G401 (cell line): ENCODE measurements at regions not wholly inside any gene's neighbourhood (a gene's known extent, or its start where the extent isn't known, plus 50 kb on each side); places are given as distances from the start of the nearest gene placed in this dataset.

ENCODE experiments used
- DNase-seq: peaks from one replicate; pipeline ENCODE4 v3.0.0-alpha.2; 2015; ENCODE audit warnings: low spot score
- in situ Hi-C: cut with HindIII; loops from 2 replicates; pipeline ENCODE4 v1.10.0; 2016; ENCODE audit warnings: low sequenced_read_pairs, mixed read lengths

DNA sequence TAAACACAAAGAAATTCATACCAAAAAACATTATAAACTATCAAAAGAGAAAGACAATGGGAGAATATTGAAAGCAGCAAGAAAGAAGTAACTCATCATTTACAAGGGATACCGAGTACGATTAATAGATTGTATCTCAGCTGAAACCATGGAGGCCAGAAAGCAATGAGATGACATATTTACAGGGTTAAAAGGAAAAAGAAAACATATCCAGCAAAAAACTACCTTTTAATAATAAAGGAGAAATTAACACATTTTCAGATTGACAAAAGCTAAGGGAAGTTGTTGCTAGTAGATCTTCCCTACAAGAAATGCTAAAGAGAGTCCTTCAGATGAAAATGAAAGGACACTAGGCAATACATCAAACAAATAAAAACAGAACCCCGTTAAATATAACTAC, 364.8 kb upstream of the TNC start:
- no peak for DNase-seq
- in situ Hi-C loops = no loop called here

DNA sequence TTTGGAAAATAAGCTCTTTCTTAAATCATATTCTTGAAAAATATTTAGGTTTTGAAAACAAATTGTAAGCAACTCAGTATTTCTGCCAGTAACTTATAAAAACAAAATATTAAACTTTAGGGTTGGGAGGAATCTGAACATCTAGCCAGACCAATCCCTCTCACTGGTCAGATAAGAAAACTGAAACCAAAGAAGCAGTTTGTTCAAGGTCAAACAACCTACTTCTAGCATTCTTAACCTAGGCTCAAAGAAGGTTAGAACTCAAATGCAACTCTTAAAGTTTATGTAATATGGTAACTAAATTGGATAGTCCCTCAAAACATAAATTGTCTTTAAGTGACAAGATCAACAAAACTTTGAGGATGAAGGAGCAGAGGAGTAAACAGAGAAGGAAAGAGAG, 374.9 kb upstream of the TNC start:
- no peak for DNase-seq
- in situ Hi-C loops = no loop called here

DNA sequence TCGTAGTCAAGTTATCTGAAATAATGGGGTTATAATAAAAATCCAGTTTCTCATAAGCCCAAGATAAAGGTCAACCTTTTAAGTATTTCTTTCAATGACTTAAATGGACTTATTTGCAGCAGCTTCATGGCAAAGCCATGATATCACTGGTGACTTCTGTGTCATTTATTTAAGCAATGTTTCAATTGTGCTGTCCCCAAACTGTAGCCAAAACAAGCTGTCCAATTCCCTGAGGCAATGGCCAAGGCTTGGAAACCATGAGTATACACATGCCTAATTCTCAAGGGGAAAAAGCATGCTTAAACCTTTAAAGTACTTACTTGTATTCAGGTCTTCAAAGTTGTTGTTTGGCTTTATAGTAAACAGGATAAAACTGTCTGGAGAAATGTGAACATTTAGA, 376.4 kb upstream of the TNC start:
- no peak for DNase-seq
- in situ Hi-C loops = no loop called here

DNA sequence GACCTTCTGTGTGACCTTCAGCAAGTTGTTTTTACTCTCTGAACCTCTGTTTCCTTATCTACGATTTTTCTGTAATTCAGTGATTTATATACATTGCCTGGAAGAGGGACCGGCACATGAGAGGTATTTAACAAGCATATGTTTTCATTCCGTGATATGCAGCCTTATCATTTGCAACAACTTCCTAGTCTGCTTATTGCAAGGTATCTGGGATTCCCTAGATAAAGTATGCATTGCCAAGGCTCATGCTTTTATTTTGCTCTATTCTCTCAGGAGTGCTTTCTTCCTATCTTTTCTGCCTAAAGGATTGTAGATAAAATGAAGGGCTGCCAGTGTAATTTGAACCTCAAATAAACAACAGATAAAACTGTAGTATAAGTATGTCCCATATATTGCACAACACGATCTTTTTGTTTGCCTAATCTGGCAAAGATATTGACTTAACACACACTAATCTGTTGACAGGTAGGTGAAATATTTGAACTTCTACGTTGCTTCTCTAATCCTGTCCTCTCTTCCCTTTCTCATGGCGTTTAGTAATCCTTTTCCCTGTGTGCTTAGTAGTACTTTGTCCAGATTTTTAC, 377.2 kb upstream of the TNC start:
- in situ Hi-C loops = no loop called here
- no peak for DNase-seq

DNA sequence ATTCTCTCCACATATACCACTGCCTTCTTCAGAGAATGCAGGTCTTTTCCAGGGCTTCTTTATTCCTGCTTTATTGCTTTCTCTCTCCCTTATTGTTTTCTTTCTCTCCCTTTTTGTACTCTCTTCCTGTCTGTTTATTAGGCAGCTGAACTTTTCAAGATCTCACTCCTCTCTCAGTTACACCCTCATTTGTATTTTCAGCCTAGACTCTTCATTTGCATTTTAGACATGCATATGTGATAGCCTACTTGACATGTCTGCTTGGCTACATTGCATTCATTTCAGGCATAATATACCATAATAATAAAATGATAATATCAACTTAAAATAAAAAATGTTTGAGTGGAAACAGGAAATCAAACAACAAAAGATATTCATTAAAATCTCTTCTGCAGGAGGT, 377.9 kb upstream of the TNC start:
- in situ Hi-C loops = no loop called here
- DNase-seq = no peak

DNA sequence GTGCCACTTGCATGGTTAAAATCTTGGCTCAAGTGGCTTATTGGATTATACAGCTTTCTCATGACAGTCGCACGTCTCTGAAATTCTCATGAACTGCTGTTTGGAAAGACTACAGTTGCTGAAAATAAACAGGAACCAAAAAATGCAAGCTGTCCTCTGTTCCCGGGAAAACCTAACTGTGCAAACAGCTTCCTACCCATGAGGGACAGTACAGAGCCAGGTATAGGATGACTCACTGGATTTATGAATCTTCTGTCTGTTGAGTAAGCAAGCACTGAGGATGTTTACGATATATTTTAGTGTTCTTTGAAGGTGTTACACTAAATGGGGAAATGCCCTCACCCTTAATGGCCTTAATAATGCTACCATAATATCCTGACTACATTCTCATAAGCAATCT, 380.3 kb upstream of the TNC start:
- DNase-seq = no peak
- in situ Hi-C loops = no loop called here

DNA sequence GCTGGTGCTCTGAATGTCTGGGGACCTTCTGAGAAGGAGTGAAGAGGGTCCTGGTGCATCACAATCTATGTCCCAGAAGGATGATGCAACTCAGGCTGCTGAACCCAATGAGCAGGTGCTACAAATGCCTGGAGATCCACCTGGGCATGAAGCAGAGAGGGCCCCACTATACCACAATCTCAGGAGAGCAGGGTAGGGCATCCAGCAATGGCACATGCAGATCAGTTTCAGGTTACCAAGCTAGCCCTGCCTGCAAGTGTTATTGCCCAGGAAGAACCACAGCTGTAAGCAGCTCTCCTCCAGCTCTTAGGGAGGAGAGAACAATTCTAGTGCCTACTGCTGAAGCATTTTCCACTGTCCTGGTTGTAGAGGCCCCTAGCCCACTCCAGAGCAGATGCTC, 389.2 kb upstream of the TNC start:
- DNase-seq = no peak
- in situ Hi-C loops = no loop called here

DNA sequence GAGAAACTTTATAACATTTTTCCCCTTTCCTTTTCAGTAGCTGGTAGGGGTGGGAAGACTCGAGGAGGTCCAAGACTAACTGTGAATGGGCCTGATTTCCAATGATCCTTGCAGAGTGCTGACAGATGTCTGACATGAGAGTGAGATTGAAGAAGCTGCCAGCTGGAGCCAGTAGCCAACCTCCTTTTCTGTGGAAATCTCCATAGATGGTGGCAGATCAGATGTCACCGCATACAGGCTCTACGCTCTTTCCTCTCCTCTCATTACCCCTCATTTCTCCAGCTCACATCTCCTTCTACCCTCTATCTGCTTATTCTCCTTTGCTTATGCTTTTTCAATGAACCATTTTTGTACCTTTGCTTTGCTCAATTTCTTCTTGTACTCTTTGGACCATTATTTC, 395.2 kb upstream of the TNC start:
- in situ Hi-C loops = no loop called here
- no peak for DNase-seq

DNA sequence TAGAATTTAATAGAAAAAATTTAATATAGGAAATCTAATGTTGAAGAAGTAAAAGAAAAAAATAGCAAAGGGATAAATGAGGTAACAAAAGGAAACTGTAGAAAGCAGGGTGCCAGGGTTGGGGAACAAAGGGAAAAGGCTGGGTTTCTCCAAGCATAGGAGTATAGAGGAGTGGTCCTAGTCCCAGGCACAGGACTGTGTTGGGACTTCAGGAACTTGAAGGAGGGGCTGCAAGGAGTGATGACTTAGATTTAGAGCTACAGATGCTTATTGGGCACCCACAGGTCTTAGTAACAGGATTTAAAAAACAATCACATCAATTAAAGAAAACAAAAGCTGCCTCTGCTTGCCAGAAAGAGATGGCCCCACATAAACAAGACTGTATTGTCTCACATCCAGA, 396.5 kb upstream of the TNC start:
- in situ Hi-C loops = no loop called here
- DNase-seq = no peak

DNA sequence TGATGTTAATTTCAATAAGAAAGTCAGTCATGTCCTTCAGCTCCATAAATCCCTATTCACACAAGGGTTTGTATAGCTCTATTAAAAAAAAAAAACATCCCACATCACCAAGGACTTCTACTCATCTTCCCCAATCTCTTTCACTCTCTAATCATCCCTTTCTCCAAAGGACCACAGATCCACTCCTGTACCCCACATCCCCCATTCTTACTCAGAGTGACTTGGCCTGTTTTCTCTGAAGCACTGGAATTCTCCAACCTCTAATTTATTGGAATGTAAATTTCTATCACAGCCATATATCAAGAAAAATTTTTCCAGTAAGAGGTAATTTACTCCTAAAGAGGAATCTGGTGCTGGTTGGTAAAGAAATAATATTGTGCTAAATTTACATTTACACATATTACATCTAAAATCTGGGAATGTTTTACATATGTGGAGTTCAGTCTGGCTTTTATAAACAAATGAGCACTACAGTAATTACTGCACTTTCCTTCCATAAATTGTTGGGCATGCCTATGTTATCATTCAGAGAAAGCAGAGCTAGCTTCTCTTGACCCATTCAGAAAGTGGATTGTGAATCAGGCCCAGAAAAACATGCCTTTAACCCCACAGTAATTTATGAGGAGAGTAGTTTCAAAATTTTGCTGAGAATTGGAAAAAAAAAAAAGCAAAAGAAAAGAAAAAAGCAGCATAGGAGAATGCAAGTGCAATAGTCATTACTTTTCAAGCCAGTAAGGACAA, 399.5 kb upstream of the TNC start:
- in situ Hi-C loops = no loop called here

DNA sequence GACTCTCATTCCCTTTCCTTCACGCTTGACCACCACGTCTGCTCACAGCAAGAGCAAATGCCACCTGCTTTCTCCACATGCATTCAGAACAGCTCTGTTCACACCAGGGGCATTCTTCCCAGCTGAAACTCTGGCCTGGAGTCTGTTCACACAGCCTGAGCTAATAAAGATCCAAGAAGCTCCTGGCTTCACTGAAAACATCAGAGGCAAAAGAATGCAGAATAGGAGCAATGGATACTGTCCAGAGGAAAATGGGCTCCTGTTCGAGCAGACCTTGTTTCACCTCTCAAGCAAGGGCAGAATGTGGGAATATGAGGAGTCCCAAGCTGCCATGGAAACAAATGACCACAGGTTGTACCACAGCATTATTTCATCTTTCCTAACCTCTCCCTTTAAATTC, 402.7 kb upstream of the TNC start:
- in situ Hi-C loops = no loop called here
- peak; percentile 10 for DNase-seq

More for the DNA sequence above, 399.5 kb upstream of the TNC start:
- no peak for DNase-seq

DNA sequence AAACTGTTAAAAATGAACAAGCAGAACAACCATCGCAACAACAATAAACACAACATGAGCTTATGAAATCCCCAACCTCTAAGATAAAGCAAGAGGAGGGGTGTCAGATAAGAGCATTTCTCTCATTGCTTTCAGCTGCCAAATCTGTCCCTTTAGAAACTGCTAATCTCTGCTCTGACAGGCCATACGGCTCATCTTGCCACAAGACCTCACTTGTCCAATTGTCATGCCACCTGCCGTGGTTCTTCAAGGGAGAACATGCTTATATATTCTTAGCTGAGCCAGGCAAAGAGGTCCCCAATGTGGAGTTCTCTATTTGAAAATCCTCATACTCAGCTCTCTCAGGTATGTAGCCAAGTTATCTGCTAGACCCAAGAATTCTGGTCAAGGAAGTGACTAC, 405.0 kb upstream of the TNC start:
- in situ Hi-C loops = no loop called here
- DNase-seq = no peak

DNA sequence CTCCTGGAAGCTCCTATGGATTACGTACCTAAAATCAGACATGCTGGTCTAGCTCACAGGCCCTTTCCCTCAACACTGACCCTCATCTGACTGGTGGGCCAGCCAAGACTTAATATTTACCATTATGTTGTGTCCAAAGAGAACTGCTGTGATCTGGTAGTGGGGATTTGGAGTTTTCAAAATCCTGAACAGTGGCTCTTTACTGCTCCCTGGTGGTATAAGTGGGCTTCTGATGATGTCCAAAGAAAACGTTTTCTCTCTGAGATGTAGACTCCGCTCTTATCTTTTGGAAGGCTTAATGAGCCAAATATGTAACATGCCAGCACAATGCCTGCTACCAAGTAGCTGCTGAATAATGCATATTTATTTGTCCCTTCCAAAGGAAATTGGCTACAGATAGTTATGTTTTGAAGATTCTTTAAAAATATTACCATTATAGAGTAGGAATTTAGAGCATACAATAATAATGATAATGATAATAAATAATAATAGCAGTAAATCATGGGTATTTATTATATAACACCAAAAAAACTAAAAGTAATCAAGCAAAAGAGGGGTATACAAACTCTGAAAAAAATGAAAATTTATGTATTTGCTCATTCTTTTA, 406.6 kb upstream of the TNC start:
- in situ Hi-C loops = no loop called here
- DNase-seq = peak; percentile 37

DNA sequence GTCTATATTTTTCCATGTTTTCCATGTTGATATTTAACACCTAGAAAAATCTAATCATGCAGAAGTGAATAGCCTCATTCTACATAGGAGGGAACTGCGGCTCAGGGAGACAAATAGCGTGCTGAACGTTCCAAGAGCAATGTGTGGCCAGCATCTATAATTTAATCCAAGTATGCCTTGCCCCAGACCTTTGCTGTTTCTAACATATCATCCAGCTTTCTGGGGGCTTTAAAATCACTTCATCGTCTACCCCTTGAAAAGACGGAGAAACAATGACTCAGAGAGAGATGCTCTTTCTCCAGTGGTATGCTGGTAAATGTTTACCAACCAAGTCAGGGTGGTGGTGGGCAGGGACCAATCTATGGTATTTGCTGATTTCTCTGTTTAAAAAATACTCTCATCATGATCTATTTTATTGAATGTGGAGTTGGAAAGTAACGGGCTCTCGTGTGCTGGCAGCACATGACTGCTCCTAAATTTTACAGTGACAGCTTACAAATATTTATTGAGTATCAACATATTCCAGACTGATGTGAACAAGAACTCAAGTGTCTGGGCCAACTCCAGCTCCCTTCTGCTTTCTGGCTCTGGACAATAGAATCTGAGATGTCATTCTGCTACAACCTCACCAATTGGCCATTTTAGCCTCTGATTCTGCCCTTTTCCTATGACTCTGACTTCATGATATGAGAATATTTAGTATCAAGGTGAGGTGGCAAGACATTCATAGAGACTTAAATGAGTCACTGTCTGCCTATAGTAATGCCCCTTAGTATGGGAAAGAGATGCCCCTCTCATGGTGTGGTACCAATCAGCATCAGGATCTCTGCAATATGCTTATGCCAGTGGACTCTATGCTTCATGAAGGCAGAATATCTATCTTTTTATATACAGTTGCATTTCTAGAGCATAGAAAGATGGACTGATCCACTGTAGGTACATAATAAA, 407.4 kb upstream of the TNC start:
- in situ Hi-C loops = no loop called here

DNA sequence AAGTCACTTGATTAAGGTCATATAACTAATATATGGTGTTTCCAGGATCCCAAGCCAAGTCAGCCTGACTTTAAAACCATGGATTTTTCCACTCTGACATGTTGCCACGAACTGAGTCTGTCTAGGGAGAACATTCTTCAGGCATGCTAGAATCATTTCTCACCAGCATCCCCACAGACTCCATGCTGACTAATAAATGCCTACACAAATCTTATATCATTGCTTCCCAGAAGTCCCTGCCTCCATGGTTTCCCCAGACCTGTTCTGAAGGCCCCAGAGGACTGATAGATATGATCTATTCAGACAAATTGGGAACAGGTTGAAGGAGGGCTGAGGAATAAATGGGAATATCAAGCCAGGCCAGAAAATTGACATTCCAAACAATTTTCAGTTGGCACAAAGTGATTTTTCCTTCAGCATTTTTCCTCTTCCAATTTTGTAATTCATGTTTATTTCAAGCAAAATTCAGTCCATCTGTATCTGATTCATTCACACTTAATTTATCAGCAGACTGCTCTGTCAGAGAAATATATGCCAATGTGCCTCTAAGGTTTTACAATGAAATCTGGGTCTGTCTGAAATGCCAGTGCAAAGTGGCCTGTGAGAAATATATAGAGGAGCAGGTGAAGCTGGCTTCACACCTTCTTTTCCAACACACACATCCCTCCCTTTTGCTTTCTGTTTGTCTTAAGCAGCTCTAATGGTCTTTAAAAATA, 413.6 kb upstream of the TNC start:
- DNase-seq = no peak
- in situ Hi-C loops = no loop called here

More for the DNA sequence above, 407.4 kb upstream of the TNC start:
- no peak for DNase-seq

DNA sequence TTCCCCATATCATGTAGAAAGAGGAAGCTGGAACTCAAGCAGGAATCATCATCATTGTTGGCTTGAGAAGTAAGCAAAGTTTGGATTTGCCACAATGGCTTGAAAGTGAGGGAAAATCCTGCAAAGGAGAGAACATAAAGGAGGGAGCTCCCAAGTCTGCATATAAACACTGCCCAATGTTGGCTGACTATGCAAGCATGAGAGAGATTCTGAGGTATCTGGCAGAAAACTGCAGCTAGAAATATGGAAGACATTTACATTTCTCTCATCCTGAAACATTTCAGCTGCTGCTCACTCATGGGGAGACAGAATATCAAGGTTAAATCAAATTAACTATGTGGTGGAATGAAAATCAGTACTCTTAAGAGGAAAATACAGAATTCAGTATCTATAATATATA, 415.6 kb upstream of the TNC start:
- in situ Hi-C loops = no loop called here
- DNase-seq = no peak

DNA sequence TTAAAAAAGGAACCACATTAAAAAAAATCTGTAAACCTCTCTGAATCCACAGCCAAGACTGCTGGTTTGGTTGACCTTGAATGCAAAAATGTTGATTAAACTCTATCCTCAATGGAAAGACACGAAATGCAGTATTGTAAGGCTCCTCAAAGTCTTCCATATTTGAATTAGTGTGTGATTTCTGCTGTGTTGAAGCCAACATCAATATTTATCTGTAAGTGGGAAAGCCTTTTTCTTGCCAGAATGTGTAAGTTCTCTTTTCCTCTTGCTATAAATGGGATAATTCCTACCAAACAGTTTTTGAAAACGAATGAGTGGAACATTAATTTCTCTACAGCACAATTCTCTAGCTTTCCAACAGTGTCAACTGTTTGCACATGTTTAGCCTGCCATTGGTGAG, 422.1 kb upstream of the TNC start:
- no peak for DNase-seq
- in situ Hi-C loops = no loop called here

DNA sequence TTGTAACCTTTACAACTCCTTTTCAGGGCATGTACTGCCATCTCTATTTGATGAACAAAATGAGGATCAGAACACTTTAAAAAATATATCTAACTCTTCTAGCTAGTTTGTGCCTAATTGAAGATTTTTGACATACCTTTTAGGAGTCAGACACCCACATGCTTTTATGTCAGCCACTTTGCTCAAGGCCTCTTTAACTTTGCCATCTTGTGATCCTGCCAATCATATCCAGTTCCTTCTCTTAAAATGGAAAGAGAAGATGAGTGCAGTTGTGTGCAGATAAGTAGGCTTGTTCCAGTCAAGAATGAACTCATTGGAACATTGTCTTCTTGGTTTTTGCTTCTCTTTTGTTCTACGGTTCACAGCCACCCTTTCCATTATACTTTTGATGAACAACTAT, 425.6 kb upstream of the TNC start:
- DNase-seq = no peak
- in situ Hi-C loops = no loop called here

DNA sequence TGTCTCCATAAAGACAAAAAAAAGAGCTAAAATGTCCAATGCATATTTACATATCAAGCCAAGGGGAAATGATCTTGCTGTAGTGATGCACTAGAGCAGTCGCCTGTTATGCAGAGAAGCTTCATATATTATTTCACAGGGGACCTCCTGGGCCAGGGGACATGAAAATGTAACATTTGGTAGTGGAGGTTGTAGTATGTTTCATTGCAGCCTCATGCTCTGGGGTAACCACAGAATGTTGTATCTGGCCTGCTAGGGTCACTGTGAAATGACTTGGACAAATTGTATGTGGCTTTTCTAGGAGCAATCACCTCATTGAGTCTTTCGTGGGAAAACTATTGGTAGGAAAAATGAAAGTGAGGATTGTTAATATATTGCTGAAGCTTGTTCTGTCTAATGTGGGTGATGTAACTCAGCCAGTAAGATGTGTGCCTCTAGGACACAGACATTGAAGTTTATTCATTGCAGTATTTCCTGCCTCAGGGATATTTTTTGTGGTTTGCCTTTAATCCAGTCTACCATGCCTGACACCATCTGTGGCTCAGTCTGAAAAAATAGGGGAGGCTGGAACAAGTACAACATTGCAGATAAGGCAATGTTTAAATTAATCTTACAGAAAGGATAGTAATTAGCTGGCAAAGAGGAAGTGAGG, 430.8 kb upstream of the TNC start:
- in situ Hi-C loops = no loop called here
- no peak for DNase-seq
